H1 (cell line): ENCODE measurements at regions not wholly inside any gene's neighbourhood (a gene's known extent, or its start where the extent isn't known, plus 50 kb on each side); places are given as distances from the start of the nearest gene placed in this dataset.

Experiments
- CTCF ChIP-seq, 3 experiments: IDR thresholded peaks; 1 replicate in 2 of 3; 2 replicates in 1 of 3; pipeline versions ENCODE4 v1.5.1 to v1.6.1; 2011; ENCODE audit warnings: low read length in 3 of 3, mild to moderate bottlenecking in 3 of 3, inconsistent platforms in 2 of 3, low read depth in 1 of 3, moderate library complexity in 1 of 3; ENCODE audit not compliant: insufficient read depth in 1 of 3; ENCODE audit errors: control extremely low read depth in 1 of 3
- KDM1A ChIP-seq: fragments of 200-600, 300-600 bp; sonication (generic); IDR thresholded peaks from 2 replicates; pipeline ENCODE4 v1.7.1; 2016; ENCODE audit warnings: mild to moderate bottlenecking, low read length, borderline replicate concordance
- TEAD4 ChIP-seq: IDR thresholded peaks from 2 replicates; pipeline ENCODE4 v1.6.1; 2012; ENCODE audit warnings: low read depth, low read length, inconsistent platforms, mixed read lengths

- no peak for TF ChIP-seq CTCF (IDR thresholded peaks at IDR 0.05; ENCODE audit: control extremely low read depth in 1 of 3, insufficient read depth in 1 of 3, low read depth in 1 of 3, low read length in 3 of 3)
- no peak for TF ChIP-seq KDM1A
- TF ChIP-seq TEAD4 = no peak
Measured at GRCh38 chr16:26911436-26911835, 155.3 kb upstream of the C16orf82 start (continued).
